T47D (cell line): ENCODE measurements at regions not wholly inside any gene's neighbourhood (a gene's known extent, or its start where the extent isn't known, plus 50 kb on each side); places are given as distances from the start of the nearest gene placed in this dataset.

Experiments
- DNase-seq, 2 experiments: peaks; one replicate each; pipeline versions ENCODE4 v3.0.0 to v3.0.0-alpha.2; 2011 to 2012; ENCODE audit warnings: low read depth in 1 of 2, low spot score in 1 of 2
- JUND ChIP-seq: IDR thresholded peaks from 2 replicates; pipeline ENCODE4 v1.6.1; 2012; ENCODE audit warnings: low read depth
- in situ Hi-C: cut with HindIII; loops from 2 replicates; pipeline ENCODE4 v1.10.0; 2016; ENCODE audit warnings: low sequenced_read_pairs, low pct_unique_long_range_greater_than_20kb

DNA sequence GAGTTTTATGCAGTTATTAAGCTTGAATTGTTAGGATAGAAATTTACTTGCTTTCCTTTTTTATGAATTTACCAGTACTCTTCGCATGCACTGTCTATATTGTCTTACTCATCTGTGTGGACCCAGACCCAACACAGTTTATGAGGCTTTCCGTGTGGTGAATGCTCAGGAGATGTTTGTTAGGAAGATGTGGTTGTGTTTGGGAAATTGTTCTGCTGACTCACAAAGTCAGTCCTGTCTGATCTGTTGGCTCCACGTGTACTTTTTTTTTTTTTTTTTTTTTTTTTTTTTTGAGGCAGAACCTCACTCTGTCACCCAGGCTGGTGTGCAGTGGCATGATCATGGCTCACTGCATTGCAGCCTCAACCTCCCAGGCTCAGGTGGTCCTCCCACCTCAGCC, 532.5 kb downstream of the LMO7 start:
- in situ Hi-C loops = no loop called here
- DNase-seq = no peak
- no peak for TF ChIP-seq JUND

DNA sequence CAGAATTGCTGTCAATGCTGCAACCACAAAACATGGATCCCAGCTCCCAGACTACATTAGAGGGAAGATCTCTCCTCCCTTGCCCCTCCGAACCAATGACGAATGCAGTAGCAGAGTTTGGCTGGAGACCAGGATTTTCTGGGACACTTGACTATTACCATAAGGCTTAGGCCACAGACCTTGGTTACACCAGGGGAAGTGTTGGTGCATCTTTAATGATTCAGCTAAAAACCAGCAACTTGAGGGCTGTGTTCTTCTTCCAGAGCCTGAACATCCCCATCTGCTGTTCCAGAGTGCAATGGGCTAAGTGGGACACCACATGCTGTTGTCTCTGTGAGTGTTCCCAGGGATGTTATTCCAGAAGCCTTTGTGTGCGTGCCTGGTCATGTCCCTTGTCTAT, 528.2 kb downstream of the LMO7 start:
- in situ Hi-C loops = no loop called here
- no peak for TF ChIP-seq JUND
- DNase-seq = no peak

DNA sequence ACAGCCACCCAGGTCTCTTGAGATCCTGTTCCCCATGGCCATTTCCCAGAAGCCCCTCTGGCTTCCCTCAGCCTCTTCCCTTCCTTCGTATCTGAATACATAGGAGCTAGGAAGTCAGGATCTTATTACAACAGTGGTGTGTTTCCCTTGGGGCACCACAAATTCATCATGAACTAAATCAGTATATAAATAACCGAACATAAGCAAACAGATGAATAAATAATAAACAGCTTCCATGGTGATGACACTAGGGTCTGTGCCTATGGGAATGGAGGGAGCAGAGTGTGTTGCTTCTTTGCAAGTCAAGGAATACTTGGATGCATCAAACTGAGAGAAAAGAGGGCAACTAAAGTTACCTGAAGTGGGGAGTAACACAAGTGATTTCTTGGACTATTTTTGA, 527.6 kb downstream of the LMO7 start:
- in situ Hi-C loops = no loop called here
- TF ChIP-seq JUND = no peak
- DNase-seq = no peak

DNA sequence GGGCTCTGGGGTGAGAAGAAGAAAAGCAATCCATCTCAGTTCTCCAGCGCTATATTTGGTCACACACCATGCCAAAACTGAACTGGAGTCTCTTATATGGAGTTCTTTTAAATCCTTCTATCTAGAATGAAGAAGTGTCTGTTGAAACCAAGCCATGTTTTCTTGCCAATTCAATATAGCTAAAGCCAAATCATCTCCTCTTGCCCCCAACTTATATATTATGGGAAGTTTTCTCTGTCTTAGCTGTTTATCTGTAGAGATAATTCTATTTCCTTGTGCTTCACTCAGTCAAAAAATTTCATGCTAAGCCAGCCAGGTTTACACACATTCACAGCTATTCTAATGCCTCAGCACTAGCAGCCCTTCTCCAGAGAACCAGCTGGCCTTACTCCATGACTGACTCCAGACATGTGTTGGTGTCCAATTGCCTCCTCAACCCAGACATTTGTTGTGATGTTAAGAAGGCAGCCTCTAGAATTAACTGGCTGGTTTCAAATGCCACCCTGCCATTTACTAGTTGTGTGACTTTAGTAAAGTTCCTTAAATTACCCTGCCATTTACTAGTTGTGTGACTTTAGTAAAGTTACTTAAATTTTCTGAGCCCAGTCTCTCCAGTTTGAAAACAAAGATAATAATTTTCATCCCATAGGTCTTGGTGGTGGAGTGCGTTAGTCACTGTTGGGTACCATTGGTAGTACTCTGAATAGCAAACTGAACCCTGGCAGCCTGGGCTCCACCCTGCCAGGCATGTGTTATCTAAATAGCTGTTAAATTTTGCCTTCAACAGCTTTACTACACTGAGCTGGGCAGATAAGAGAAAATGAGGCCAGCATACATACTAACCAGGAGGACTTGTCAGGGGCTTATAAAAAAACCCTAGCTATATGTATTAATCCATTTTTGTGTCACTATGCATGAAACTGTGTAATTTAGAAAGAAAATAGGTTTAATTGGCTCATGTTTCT, 525.1 kb downstream of the LMO7 start:
- in situ Hi-C loops = no loop called here
- no peak for TF ChIP-seq JUND
- DNase-seq = no peak

DNA sequence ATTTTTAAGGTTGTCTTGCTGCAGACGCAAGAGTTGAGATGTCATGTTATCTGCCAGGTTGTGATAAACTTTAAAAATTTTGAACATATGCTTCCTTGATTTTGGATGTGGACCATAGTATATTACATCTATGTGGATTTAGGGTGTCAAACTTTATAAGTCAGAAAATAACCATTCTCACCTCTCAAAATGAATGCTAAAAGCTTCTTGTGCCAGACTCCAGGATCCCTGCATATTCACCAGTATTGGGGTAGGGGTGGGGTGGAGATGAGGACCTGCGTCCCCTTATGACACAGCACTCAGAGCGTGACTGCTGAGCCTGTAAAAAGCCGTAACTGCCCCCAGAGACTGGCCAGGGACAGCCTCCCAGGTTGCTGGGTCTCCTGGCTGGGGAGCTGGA, 524.4 kb downstream of the LMO7 start:
- no peak for TF ChIP-seq JUND
- in situ Hi-C loops = no loop called here
- DNase-seq = no peak

DNA sequence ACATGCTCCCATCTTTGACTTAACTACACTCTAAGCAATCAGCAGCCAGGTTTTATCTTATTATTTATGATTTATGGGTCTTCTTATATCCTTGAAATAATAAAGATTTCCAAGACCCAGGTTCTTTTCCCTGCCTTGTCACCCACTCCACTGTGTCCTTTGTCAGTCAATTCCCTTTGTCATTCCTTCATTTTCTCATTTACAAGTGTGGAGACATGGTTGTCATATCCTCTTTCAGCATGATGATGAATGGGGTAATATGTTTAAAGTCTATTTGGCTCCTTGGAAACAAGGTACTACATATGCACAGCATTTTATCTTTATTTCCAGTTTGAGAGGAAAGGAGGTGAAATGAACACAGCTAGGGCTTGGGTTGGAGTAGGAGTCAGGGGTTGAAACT, 521.8 kb downstream of the LMO7 start:
- in situ Hi-C loops = no loop called here
- DNase-seq = no peak
- TF ChIP-seq JUND = no peak

DNA sequence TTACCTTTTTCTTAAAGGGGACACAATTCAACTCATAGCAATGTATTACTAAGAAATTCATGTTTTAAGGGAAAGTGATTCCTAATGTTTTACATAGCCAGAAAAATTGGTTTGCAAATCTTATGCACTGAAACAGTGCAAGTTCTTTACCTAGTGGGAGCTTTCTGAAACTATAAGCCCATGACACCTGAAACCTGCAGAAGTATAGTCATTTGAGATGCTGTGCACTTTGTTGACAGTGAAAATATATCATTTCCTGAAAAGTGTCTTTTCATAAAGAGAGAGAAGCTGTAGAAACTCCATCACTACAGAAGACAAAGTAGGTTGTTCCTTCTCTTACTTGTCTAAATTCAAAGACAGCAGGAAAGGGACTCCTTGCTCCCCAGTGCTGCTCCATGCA, 517.1 kb downstream of the LMO7 start:
- in situ Hi-C loops = no loop called here
- TF ChIP-seq JUND = no peak
- DNase-seq = no peak

DNA sequence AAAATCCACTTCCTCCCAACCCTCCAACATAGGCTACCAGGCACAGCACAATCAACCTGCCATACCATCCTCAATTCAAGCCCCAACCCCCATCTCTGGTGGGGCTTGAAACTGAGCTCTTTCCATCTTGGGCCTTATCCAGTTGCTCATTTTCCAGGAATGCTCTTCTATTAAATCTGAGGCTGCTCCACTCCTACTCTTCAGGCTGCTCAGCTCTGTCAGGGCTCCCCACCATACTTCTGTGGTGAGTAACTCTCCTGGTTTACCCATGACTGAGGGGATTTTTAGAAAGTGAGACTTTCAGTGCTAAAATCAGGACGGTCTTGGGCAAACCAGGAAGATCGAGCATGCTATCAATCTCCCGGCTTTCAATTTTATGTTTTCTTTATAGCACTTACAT, 512.8 kb downstream of the LMO7 start:
- no peak for TF ChIP-seq JUND
- no peak for DNase-seq
- in situ Hi-C loops = no loop called here

DNA sequence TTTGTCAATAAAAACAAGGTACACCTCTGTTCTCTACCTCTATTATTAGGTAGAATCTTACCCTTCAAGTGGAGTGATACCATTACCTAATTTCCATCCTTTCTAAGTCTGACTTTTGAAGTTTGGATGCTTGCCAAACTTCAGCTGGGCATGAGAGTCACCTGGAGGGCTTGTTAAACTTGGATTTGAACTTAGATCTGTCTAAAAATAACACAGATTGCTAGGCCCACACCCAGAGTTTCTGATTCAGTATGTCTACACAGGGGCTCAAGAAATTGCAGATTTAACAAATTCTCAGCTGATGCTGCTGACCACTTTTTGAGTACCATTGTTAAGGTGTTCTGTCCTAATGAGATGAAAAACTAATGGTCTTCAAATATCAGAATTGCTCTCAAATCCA, 512.2 kb downstream of the LMO7 start:
- in situ Hi-C loops = no loop called here
- no peak for TF ChIP-seq JUND
- no peak for DNase-seq

DNA sequence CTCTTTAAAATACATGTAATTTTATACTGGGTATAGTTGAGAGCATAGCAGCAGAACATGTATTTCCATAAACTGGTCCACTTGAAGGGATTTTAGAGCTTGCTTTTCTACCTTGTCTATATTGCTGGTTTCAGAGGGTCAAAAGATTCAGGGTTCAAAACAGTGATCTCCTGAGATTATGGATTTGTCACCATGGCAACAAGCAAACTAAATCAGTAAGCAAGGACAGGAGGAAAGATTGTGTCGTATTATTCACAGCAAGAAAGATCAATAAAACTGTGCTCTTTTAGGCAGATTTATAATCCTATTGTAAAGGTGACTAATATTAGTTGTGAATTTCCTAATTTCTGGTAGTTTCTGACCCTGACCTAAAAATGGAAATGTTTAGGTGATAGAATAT, 496.4 kb downstream of the LMO7 start:
- no peak for TF ChIP-seq JUND
- DNase-seq = no peak
- in situ Hi-C loops = no loop called here

DNA sequence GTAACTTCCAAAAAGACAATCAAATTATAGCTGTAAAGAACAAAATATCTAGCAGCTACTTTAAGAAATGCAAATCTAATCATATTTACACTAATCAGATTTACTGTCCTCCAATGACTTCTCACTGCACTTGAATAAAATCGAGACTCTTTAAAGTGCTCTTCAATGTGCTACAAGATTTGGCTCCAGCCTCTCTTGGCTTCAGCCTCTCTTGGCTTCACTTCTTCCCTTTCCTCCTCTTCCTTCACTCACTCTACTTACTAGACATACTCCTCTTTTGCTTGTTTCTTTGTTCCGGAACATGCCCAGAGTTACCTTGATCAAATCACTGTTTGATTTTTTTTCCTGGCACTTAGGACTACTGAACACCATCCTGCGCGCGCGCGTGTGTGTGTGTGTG, 495.4 kb downstream of the LMO7 start:
- no peak for DNase-seq
- in situ Hi-C loops = no loop called here
- no peak for TF ChIP-seq JUND

DNA sequence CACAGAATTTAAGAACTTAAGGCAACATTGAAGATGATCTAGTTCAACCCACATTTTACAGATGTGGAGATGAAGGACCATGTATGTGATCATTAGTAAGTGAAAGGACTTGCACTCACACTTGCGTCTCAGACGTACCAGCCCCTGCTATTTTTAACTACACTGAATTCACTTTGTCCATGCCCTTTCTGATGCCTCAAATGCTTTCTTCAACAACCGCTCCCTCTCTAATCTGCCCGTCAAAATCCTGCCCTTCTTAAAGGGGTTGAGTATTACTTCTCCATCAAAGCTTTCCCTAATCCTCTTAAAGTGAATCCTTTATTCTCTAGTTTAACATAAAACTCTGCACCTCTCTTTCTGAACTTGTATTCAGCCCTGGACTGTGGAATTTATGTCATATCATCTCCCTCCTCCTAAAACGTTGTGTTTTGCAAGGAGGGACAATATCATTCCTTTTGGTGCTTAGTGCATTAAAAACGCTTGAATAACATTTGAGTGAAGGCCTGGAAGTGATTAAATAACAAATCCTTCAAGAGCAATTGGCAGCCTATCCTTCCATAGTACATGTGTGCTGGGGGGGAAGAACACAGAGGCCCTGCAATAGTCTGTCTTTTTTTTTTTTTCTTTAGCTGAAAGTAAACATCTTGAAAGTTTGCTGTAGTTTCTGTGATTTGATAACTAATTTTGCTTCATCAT, 493.3 kb downstream of the LMO7 start:
- no peak for DNase-seq
- TF ChIP-seq JUND = no peak
- in situ Hi-C loops = no loop called here

DNA sequence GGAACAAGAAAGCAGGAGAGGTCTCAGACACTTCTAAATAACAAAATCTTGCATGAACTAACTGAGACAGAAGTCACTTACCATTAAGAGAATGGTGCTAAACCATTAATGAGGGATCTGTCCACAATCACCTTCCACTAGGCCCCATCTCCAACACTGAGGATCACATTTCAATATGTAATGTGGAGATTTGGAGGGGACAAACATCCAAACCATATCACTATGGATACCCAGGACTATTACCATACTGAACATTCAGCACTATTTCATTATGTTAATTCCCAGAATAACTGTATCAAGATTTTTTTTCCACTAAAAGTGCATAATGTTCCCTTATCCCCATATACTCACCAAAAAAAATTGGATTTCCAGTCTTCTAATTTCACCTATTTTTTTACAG, 491.8 kb downstream of the LMO7 start:
- no peak for TF ChIP-seq JUND
- in situ Hi-C loops = no loop called here

DNA sequence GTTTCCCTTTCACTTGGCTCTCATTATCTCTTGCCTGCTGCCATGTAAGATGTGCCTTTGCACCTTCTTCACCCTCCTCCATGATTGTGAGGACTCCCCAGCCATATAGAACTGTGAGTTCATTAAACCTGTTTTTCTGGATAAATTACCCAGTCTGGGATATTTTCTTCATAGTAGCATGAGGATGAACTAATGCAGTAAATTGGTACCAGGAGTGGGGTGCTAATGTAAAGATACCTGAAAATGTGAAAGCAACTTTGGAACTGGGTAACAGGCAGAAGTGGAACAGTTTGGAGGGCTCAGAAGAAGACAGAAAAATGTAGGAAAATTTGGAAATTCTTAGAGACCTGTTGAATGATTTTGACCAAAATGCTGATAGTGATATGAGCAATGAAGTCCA, 487.4 kb downstream of the LMO7 start:
- in situ Hi-C loops = no loop called here
- no peak for TF ChIP-seq JUND
- no peak for DNase-seq

More for the DNA sequence above, 491.8 kb downstream of the LMO7 start:
- no peak for DNase-seq
